ENCODE measurements at regions not wholly inside any gene's neighbourhood (a gene's known extent, or its start where the extent isn't known, plus 50 kb on each side); places are given as distances from the start of the nearest gene placed in this dataset.

DNA sequence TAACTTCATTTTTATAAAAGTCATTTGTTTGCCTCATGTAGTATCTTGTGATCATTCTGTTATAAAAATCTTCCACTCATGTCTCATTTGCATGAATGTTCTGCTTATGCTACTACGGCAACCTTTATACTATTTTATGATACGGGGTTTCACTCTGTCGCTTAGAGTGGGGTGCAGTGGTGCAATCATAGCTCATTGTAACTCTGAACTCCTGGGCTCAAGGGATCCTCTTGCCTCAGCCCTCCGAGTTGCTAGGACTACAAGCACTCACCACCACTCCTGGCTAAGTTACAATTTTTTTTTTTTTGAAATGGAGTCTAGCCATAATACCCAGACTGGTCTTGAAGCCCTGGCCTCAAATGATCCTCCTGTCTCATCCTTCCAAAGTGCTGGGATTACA lies 154.4 kb upstream of the PREP start:
- no peak overlapping the region for H2AFZ ChIP-seq (ENCODE audit: insufficient read depth, low read depth, low read length, poor library complexity, severe bottlenecking)
- H4K20me1 ChIP-seq (ENCODE audit: control insufficient read depth, insufficient read depth, low read length, poor library complexity, severe bottlenecking): no peaks in the 10 kb centered on the region
- POLR2A ChIA-PET: no interaction called here
- H3K4me3 ChIP-seq (ENCODE audit: control extremely low read depth in 1 of 5, extremely low read depth in 1 of 5, insufficient read depth in 1 of 5, low read depth in 2 of 5, low read length in 4 of 5): no peak overlapping the region
- peaks cover 14% of the 10 kb centered on the region for H3K27me3 Mint-ChIP-seq
- DNase-seq: no peak
- peaks cover 0 to 2% (median 0%) of the 10 kb centered on the region in 3 donors for H3K9me3 ChIP-seq (ENCODE audit: control extremely low read depth in 1 of 3, control insufficient read depth in 2 of 3, insufficient read depth in 1 of 3, low read length in 2 of 3)
- no peak overlapping the region for H3K4me2 ChIP-seq (replicated peaks; ENCODE audit: low read depth, low read length, poor library complexity, severe bottlenecking)
- no peaks in the 10 kb centered on the region for H3K36me3 ChIP-seq (replicated peaks in 1 of 2; ENCODE audit: control extremely low read depth in 1 of 2, control insufficient read depth in 1 of 2, extremely low read depth in 1 of 2, insufficient read depth in 2 of 2, low read length in 1 of 2)
- H3K27me3 ChIP-seq (replicated peaks in 1 of 4; ENCODE audit: control extremely low read depth in 1 of 4, control insufficient read depth in 3 of 4, insufficient read depth in 4 of 4, low read length in 3 of 4): peaks cover 0 to 2% (median 0%) of the 10 kb centered on the region in 4 experiments
- ATAC-seq (ENCODE audit: low read depth): no peak
- intact Hi-C loops (cut with micrococcal nuclease): no loop called here
- no peak overlapping the region for H3K27ac Mint-ChIP-seq
- no peaks in the 10 kb centered on the region for H3K9me3 Mint-ChIP-seq (ENCODE audit: insufficient read depth)
- no peak overlapping the region for H3K9ac ChIP-seq (ENCODE audit: low read length)
- no CpG with 5 or more reads among the region's 4 CpGs for WGBS (ENCODE audit: insufficient coverage)
- no peaks in the 10 kb centered on the region for H3K4me1 ChIP-seq (ENCODE audit: control insufficient read depth in 2 of 2, insufficient read depth in 2 of 2, low read length in 2 of 2)
- H3K79me2 ChIP-seq (ENCODE audit: control insufficient read depth, insufficient read depth, low read length): no peaks in the 10 kb centered on the region
- no peaks in the 10 kb centered on the region for H3K4me1 Mint-ChIP-seq
- no peak overlapping the region for H3K4me3 Mint-ChIP-seq
- TF ChIP-seq, protein P1, sequence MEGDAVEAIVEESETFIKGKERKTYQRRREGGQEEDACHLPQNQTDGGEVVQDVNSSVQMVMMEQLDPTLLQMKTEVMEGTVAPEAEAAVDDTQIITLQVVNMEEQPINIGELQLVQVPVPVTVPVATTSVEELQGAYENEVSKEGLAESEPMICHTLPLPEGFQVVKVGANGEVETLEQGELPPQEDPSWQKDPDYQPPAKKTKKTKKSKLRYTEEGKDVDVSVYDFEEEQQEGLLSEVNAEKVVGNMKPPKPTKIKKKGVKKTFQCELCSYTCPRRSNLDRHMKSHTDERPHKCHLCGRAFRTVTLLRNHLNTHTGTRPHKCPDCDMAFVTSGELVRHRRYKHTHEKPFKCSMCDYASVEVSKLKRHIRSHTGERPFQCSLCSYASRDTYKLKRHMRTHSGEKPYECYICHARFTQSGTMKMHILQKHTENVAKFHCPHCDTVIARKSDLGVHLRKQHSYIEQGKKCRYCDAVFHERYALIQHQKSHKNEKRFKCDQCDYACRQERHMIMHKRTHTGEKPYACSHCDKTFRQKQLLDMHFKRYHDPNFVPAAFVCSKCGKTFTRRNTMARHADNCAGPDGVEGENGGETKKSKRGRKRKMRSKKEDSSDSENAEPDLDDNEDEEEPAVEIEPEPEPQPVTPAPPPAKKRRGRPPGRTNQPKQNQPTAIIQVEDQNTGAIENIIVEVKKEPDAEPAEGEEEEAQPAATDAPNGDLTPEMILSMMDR (IDR thresholded peaks at IDR 0.05): no peak
- TF ChIP-seq EZH2 (IDR thresholded peaks at IDR 0.05; ENCODE audit: borderline replicate concordance, insufficient read depth, low read depth, low read length, poor library complexity, severe bottlenecking): no peak
- CTCF ChIA-PET: interaction anchor here (0.6 kb wide), 1 partner anchor 731 kb away, joined by 3 read pairs; no protein-coding TSS in a partner anchor
- no peak overlapping the region for H3K27ac ChIP-seq (ENCODE audit: low read length in 2 of 2)

DNA sequence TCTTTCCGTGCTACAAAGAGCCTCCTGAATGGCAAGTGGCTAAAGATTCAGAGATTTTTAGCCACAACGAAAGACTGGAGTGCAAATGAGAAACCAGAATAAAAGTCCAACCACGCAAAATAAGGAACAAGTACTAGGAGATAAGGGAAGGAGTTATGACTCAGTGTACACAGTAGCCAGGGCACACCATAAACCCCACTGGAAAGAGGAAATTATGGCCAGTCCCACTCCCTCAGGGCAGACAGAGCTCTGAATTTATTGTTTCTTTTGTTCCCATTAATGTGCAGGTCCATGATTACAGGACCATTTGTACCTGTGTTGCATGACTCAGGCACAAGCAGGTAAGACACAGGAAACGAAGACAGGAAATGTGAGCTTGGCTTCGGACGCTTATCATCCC lies 150.3 kb upstream of the PREP start:
- POLR2A ChIA-PET: no interaction called here
- Mint-ChIP-seq H3K9me3 (ENCODE audit: insufficient read depth) (no peaks in the 10 kb centered on the region), H3K27ac (no peak overlapping the region), H3K4me1 (no peaks in the 10 kb centered on the region), H3K4me3 (no peak overlapping the region), H3K27me3 (peaks cover 18% of the 10 kb centered on the region)
- no peak for DNase-seq
- no peak overlapping the region for H3K4me3 ChIP-seq (ENCODE audit: control extremely low read depth in 1 of 5, extremely low read depth in 1 of 5, insufficient read depth in 1 of 5, low read depth in 2 of 5, low read length in 4 of 5)
- intact Hi-C loops (cut with micrococcal nuclease): no loop called here
- TF ChIP-seq EZH2 (IDR thresholded peaks at IDR 0.05; ENCODE audit: borderline replicate concordance, insufficient read depth, low read depth, low read length, poor library complexity, severe bottlenecking): no peak
- H3K36me3 ChIP-seq (replicated peaks in 1 of 2; ENCODE audit: control extremely low read depth in 1 of 2, control insufficient read depth in 1 of 2, extremely low read depth in 1 of 2, insufficient read depth in 2 of 2, low read length in 1 of 2): no peaks in the 10 kb centered on the region
- H4K20me1 ChIP-seq (ENCODE audit: control insufficient read depth, insufficient read depth, low read length, poor library complexity, severe bottlenecking): no peaks in the 10 kb centered on the region
- no peaks in the 10 kb centered on the region for H3K4me1 ChIP-seq (ENCODE audit: control insufficient read depth in 2 of 2, insufficient read depth in 2 of 2, low read length in 2 of 2)
- peaks cover 0 to 2% (median 0%) of the 10 kb centered on the region in 4 experiments for H3K27me3 ChIP-seq (replicated peaks in 1 of 4; ENCODE audit: control extremely low read depth in 1 of 4, control insufficient read depth in 3 of 4, insufficient read depth in 4 of 4, low read length in 3 of 4)
- ATAC-seq (ENCODE audit: low read depth): no peak
- H3K4me2 ChIP-seq (replicated peaks; ENCODE audit: low read depth, low read length, poor library complexity, severe bottlenecking): no peak overlapping the region
- H3K9me3 ChIP-seq (ENCODE audit: control extremely low read depth in 1 of 3, control insufficient read depth in 2 of 3, insufficient read depth in 1 of 3, low read length in 2 of 3): no peaks in the 10 kb centered on the region
- 80% methylated on average over 6 of the region's 6 CpGs for WGBS (ENCODE audit: insufficient coverage)
- CTCF ChIA-PET: no interaction called here
- H3K9ac ChIP-seq (ENCODE audit: low read length): no peak overlapping the region
- H3K27ac ChIP-seq (ENCODE audit: low read length in 2 of 2): no peak overlapping the region
- no peaks in the 10 kb centered on the region for H3K79me2 ChIP-seq (ENCODE audit: control insufficient read depth, insufficient read depth, low read length)
- no peak overlapping the region for H2AFZ ChIP-seq (ENCODE audit: insufficient read depth, low read depth, low read length, poor library complexity, severe bottlenecking)
